ENCODE measurements at regions not wholly inside any gene's neighbourhood (a gene's known extent, or its start where the extent isn't known, plus 50 kb on each side); places are given as distances from the start of the nearest gene placed in this dataset.

DNA sequence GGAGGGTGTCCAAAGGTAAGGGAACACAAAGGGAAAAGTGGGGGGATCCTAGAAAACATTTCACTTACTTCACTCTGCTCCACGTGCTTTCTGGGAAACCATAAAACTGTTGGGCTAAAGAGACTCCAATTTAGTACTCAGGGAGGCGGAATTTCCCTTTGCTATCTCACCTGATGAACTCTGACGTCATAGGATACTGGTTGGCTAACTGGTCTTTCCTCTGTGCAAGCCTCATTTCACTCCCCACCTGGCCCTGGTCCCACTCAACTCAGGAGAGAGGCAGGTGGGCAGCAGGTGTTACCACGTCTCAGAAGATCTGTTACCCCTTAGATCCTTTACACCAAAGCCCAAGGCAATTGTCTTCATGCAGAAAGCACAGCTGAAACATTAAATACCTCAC lies 51.8 kb upstream of the PMAIP1 start:
- TF ChIP-seq, protein P1, sequence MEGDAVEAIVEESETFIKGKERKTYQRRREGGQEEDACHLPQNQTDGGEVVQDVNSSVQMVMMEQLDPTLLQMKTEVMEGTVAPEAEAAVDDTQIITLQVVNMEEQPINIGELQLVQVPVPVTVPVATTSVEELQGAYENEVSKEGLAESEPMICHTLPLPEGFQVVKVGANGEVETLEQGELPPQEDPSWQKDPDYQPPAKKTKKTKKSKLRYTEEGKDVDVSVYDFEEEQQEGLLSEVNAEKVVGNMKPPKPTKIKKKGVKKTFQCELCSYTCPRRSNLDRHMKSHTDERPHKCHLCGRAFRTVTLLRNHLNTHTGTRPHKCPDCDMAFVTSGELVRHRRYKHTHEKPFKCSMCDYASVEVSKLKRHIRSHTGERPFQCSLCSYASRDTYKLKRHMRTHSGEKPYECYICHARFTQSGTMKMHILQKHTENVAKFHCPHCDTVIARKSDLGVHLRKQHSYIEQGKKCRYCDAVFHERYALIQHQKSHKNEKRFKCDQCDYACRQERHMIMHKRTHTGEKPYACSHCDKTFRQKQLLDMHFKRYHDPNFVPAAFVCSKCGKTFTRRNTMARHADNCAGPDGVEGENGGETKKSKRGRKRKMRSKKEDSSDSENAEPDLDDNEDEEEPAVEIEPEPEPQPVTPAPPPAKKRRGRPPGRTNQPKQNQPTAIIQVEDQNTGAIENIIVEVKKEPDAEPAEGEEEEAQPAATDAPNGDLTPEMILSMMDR (conservative IDR thresholded peaks at IDR 0.05) = no peak
- no peak for TF ChIP-seq EZH2 (IDR thresholded peaks at IDR 0.05; ENCODE audit: low read depth)
